HG03097 (cell line): ENCODE measurements at regions not wholly inside any gene's neighbourhood (a gene's known extent, or its start where the extent isn't known, plus 50 kb on each side); places are given as distances from the start of the nearest gene placed in this dataset.

ENCODE experiments used
- ATAC-seq: cut with Tn5 transposase; IDR thresholded peaks from one replicate; pipeline ENCODE4 v1.9.1; 2021; ENCODE audit not compliant: unreplicated experiment, low FRiP score

DNA sequence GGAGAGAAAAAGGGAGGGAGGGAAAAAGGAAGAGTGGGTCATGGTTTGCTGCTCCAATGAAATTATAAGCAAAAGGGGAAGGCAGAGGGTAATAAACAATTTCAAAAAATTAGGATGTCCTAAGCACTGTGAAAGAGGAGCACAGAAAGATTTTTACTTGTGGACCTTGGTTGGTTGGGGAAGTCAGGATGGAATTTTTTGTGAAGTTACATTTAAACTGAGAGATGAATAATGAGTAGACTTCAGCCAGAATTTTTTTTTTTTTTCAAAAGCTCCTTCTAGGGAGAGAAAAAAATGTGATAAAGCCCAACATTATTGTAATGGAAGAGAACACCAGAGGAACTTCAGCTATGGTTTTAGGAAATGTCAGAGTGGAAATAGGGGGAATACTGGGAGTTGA lies 515.9 kb upstream of the PAPPA start:
- no peak for ATAC-seq

DNA sequence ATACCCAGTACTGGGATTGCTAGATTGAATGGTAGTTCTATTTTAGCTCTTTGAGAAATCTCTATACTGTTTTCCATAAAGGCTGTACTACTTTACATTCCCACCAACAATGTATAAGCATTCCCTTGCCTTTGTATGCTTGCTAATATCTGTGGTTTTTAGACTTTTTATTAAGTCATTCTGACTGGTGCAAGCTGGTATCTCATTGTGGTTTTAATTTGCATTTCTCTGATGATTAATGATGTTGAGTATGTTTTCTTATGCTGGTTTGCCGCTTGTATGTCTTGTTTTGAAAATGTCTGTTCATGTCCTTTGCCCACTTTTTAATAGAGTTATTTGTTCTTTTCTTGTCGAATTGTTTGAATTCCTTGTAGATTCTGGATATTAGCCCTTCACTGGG lies 512.7 kb upstream of the PAPPA start:
- ATAC-seq = no peak

DNA sequence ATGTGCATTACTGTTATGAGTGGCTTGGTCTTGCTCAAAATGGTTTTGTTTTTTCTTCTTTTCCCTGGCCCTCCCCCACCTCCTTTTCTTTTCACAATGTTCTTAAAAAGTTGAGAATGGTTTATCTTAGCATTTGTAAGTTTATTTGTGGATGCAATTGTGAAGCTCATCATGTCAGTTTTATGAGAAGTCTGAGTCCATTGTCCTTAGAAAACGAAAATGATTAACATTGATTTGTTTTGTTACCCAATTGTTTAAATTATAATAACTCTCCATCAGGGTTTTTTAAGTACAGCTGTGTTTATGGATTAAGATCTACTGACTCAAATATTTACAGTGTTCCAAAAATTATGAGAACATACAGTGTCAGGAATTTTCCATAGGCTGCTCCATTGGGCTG lies 511.3 kb upstream of the PAPPA start:
- no peak for ATAC-seq

DNA sequence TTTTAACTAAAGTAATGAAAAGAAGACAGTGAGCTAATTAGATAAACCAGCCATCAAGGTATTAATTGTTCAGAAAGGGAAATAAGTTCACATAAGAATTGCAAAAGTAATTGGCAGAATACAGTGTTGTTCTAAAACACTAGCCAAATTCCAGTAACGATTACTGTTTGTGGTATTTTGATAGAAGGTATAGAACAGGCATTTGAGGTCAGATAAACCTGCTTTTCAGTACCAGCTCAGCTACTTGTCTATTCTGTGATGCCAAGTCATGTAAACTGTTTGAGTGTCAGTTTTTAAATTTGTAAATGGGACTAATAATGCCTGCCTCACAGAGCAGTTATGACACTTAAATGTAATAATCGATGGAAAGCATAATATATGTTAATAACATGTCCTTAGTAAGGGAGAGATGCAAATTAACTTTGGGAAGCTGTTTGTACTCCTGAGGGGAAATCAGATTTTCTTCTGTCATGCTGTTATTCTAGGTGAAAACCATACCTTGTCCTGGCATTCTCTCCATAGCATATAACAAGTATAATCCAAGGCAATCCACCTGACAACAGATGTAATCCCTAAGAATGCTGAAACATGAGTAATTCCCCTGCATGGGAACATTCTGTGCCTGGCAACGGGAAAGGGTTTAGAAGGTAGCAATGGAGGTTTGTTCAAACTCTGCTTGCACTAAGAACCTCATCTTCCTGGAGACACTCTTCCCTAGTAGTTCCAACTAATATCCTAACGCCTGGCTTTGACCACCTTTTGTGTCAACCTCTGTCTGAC lies 509.5 kb upstream of the PAPPA start:
- no peak for ATAC-seq

DNA sequence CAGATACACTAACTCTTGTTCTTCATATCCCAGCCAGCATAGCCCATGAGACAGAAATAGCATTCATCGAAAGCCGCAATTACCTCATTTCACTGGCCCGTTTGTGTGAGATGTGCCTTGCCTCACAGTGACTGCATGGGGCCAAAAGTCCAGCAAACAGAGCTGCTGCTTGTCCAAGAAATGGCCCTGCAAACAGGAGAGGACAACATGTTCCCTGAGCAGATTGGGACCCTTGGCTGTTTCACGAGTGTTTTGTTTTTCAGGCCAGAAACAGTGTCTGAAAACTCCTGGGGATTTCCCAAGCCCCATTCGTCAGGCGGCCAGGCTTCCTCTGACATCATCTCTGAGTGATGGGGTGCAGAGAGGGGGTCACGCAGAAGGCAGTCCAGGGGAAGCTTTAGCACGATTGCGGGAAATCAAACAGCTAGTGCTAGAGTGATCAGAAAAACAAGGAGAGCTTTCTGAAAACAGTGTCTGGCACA lies 503.6 kb upstream of the PAPPA start:
- no peak for ATAC-seq

DNA sequence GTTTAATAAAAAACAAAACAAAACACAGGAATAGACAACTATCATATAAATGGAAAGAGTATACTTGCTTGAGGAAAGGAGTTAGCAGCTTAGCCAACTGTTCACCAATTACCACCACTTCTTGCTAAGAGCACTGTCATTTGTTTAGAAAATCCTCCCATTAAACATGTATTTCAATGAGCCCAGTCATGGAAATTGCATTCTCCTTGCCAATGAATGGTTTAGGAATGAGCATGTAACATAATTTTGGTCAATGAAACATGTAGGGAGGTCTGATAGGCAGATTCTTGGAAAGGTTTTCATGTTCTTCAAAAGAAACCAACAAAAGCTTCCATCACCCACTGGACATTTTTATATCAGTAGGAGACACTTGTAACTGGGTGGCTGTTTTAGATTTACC lies 502.8 kb upstream of the PAPPA start:
- no peak for ATAC-seq

DNA sequence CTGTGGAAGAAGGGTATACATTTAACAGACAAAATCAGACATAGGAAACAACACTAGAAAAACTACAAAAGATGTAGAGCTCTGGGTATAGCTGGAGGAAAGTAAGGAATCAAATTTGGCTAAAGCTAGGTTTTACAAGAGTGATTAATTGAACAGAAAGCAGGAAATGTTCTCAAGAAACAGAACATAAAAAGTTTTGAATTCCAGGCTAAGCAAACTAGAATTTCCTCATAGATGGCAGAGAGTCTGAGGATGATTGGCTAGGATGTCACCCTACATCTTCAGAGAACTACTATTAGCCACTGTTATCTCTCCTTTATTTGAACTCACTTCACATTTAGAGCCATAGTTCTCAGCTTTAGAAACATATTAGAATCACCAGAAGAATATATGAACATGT lies 502.1 kb upstream of the PAPPA start:
- no peak for ATAC-seq

DNA sequence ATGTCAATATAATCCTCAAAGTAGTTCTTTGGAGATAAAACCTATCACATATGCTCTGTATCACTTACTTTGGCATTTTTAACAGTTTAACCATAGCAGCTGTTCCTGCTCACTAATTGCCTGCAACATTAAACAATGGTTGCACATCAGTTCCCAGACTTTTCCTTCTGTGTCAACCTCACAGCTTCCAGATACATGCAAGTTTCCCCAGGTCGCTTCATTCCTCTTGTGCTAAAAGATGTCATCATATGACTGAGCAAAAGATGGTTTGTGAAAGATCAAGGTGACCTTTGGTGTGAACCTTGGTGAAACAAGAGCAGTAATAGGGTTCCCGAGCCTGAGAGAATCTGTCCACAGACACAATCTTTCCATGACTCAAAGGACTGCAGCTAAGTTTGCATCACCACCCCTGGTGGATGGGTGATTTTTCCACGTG lies 500.4 kb upstream of the PAPPA start:
- ATAC-seq = no peak

DNA sequence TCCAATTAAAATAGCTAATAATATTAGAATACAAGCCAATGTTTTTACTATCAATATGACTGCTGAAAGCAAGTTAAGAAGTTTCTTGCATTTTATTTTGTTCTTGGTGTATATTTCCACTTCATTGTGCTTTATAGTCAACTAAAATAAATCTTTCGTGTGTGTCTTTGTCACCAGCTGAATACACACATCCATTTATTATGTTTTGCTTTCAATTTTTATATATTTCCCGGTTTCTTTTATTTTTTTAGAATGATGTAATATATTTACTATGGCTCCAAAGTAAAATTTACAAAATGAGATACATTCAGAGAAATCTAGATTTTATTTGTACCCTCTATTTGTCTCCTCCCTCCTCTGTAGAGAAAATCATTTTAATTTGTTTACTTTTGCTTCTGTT lies 495.9 kb upstream of the PAPPA start:
- no peak for ATAC-seq

DNA sequence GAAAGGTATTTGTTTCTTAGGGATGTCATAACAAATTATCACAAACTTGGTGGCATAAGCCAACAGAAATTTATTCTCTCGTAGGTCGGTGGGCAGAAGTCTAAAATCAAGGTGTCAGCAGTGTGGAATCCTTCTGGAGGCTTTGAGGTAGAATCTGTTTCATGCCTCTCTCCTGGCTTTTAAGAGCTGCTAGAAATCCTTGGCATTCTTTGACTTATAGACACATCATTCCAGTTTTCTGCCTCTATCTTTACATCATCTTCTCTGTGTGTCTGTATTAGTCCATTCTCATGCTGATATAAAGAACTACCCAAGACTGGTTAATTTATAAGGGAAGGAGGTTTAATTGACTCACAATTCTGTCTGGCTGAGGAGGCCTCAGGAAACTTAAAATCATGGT lies 488.1 kb upstream of the PAPPA start:
- no peak for ATAC-seq

DNA sequence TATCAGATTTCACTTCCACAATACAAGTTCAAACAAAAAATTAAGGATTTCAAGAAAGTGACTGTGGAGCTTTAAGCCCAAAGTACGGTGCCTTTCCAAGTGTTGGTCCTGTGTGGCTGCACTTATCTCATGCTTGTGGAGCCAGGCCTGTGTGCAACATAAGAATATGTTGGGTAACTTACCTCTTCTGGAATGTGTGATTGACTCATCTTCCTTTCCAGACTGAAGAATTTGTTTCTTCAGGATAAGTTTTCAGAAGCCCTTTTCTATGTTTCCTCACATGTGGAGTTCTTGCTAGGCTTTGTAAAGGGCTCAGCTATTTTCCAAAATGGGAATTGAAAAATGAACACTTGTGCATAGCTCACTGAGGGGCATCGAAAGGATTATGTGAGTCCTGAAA lies 485.1 kb upstream of the PAPPA start:
- ATAC-seq = no peak

DNA sequence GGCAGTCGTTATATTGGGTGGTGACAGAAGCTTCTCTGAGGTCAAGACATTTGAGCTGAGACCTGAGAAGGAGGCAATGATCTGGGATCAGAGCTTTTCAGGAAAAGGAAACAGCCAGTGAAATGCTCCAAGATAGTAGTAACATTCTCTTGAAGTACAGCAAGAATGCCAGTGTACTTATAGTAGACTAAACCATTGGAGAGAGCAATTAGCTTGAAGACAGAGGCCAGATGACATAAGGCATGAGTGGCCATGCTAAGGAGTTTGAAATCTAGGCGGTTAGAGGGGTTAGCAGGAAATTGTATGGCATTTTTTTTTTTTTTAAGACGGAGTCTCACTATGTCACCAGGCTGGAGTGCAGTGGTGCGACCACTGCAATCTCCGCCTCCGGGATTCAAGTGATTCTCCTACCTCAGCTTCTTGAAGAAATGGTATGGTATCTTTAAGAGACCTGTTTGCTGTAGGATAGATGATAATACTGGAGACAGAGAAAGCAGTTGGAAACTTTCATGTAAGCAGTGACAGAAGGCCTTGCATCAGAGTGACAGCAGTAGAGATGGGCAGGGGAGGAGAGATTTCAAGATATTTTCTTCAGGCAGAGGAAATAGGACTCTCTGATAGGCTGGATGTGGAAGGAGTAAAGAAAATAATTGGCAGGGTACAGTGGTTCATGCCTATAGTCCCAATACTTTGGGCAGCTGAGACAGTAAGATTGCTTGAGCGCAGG lies 482.2 kb upstream of the PAPPA start:
- no peak for ATAC-seq

DNA sequence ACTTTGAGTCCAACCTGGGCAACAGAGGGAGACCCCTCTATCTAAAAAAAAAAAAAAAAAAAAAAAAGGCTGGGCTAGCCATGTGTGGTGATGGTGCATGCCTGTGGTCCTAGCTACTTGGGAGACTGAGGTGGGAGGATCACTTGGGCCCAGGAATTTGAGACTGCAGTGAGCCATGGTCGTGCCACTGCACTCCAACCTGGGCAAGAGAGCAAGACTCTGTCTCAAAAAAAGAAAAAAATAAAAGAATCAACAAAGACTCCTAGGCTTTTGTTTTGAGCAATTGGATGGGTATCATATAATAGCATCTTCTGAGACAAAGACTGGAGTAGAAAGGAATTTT lies 481.7 kb upstream of the PAPPA start:
- ATAC-seq = no peak

DNA sequence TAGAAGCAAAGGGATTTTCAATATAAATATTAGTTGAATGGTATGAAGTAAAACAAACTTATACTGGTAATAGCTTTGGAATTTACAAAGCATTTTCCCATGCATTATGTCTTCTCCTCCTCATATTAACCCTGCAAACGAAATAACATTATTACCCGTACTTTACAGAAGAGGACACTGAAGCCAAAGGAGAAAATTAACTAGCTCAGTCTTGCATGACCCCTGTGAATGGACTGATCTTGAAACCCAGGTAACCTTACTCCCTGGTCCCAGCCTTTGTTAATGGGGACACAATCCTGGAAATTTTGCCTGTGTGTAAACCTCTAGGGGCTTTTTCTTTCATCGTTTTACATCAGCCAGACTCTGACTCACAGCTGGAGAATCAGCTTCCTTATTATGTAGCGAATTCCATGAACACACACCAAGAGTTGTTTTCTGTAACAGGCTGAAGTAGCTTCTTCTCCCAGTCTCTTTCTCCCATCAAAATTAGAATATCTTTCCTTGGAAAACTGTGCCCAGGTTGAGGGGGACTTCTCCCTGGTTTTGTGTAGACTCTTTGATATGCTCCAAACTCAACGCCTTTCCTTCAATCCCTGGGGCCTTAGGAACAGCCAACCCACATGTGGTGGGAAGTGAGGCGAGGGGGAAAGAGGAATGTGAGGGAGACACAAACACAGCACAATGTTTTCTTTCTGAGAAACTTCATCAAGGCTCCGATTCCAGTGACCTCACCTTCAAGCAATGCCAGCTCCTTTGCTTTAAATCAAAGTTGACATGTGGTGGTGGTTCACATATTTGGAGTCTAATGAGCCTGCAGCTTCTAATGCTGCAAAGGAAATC lies 480.9 kb upstream of the PAPPA start:
- no peak for ATAC-seq

DNA sequence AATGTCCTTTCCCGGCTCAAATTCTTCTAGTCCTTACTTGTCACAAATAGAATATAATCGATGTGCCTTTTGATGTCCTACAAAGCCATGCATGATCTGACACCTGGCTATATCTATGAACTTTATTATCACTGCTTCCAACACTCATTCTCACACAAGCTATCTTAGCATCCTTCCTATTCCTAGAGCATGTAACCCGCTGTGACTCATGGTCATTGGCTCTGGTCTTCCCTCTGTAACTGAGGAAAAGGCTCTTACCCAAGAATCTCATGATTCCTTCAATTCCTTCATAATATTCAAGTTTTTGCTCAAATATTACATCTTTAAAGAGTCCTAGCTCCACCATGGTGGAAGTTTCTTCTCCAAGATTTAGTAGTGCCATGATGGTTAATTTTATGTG lies 480.0 kb upstream of the PAPPA start:
- ATAC-seq = no peak

DNA sequence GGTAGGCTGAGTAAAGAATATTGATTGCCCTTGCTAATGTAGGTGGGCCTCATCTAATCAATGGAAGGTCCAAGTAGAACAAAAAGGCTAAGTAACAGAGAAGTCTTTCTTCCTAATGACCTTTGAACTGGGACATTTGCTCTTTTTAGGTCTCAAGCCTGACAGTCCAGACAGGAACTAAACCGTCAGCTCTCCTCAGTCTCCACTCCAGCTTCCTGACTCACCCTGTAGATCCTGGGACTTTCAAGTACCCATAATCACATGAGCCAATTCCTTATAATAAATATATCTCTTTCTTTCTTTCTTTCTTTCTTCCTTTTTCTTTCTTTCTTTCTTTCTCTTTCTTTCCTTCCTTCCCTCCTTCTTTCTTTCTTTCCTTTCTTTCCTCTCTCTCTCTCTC lies 479.5 kb upstream of the PAPPA start:
- ATAC-seq = no peak

DNA sequence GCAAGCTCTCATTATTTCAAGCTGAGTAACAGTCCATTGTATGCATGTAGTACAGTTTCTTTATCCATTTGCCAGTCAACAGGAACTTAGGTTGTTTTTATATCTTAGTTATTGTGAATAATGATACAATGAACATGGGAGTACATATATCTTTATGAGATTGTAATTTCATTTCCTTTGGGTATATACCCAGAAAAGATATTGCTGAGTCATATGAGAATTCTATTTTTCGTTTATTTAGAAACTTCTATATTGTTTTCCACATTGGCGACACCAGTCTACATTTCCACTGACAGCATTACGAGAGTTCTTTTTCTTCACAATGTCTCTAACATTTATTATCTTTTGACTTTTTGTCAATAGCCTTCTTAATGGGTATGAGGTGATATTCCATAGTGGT lies 477.8 kb upstream of the PAPPA start:
- no peak for ATAC-seq

DNA sequence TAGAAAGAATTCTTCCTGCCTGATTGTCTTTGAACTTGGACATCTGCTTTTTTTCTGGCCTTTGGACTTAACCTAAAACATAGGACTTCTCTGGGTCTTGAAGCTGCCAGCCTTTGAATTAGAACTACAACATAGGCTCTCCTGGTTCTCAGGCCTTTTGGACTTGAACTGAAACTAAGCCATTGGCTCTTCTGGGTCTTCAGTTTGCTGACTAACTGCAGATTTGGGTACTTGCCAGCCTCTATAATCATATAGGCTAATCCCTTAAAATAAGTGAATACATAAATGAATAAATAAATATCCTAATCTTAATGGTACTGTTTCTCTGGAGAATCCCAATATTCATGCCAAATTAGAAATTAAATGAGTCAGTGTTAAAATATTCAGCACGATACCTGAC lies 473.4 kb upstream of the PAPPA start:
- no peak for ATAC-seq

DNA sequence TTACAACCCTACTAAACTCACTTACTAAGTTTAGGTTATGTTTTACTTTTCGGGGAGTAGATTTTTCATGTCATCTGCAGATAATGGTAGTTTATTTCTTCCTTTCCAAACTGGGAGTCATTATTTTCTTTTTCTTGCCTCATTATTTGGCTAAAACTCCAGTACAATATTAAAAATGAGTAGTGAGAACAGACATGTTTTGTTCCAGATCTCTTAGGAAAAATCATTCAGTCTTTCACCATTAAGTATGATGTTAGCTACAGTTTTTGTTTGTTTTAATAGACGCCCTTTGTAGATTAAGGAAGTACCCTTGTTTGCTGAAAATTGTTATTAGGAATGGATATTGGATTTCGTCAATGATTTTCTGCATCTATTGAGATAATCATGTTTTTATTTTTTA lies 472.0 kb upstream of the PAPPA start:
- ATAC-seq = no peak

DNA sequence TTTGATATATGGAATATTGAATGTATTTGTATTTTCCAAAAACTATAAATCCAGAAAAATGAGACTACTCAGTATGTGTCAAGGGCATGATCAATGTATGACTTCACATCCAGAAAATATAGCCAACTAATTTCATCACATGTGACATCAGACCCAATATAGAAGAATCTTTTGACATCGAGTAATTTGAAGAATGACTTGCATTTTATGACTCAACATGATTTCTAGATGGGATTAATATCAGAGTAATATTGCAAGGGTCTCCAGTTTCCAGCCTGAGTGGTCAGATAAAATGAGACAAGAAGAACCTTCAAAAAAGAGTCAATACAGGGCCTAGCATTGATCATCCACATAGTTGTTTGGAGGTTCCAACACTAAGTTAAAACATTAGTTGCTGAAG lies 467.5 kb upstream of the PAPPA start:
- ATAC-seq = no peak

DNA sequence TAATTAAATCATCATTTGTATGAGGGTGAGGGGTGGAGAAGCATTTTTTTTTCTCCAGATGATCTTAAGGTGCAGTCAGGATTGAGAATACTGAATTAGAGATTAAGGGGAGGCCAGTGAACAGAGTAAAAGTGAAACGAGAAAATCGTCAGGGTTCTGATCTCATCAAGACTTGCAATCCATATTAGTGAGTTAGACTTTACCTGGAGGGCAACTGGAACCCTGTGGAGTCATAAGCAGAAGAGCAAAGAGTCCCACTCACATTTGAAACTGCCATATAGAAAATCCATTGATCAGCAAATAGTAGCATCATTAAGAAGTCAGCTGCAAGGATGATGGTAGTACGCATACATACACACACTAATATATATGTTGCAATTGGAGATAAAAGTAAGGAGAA lies 466.2 kb upstream of the PAPPA start:
- no peak for ATAC-seq
